Endodermal cell (in vitro differentiated cells): ENCODE measurements at regions not wholly inside any gene's neighbourhood (a gene's known extent, or its start where the extent isn't known, plus 50 kb on each side); places are given as distances from the start of the nearest gene placed in this dataset.
A peak's percentile ranks its signal among the peaks of the same experiment; 100 is the strongest.

Experiments used
- DNase-seq: peaks from one replicate; pipeline ENCODE4 v3.0.0-alpha.2; 2017
- H3K27ac ChIP-seq: 2 replicates; pipeline ENCODE4 v1.5.1; 2013; ENCODE audit warnings: mild to moderate bottlenecking, low read depth, low read length, moderate library complexity
- H3K27me3 ChIP-seq: 2 replicates; pipeline ENCODE4 v1.6.1; 2013; ENCODE audit warnings: mild to moderate bottlenecking, low read length, moderate library complexity; ENCODE audit not compliant: insufficient read depth, control insufficient read depth, poor library complexity, severe bottlenecking
- H3K36me3 ChIP-seq: 2 replicates; pipeline ENCODE4 v1.7.0; 2013; ENCODE audit warnings: mild to moderate bottlenecking, low read length, moderate library complexity; ENCODE audit not compliant: control insufficient read depth, insufficient read depth
- H3K4me1 ChIP-seq: one replicate; pipeline ENCODE4 v1.7.0; 2013; ENCODE audit warnings: low read length; ENCODE audit not compliant: control insufficient read depth, insufficient read depth
- H3K4me3 ChIP-seq: 2 replicates; pipeline ENCODE4 v1.5.1; 2013; ENCODE audit warnings: mild to moderate bottlenecking, low read length, moderate library complexity
- H3K9ac ChIP-seq: 2 replicates; pipeline ENCODE4 v1.6.1; 2013; ENCODE audit warnings: mild to moderate bottlenecking, low read length, moderate library complexity; ENCODE audit not compliant: poor library complexity, severe bottlenecking; ENCODE audit errors: extremely low read depth
- H3K9me3 ChIP-seq: 2 replicates; pipeline ENCODE4 v1.6.1; 2013; ENCODE audit warnings: mild to moderate bottlenecking, low read length, moderate library complexity; ENCODE audit not compliant: control insufficient read depth
- H3K27ac Mint-ChIP-seq: 2 replicates; pipeline ENCODE4 v1.8.0; 2020; ENCODE audit warnings: mixed read lengths
- H3K27me3 Mint-ChIP-seq: 2 replicates; pipeline ENCODE4 v1.8.0; 2021; ENCODE audit warnings: mild to moderate bottlenecking, mixed read lengths; ENCODE audit not compliant: insufficient read depth
- H3K36me3 Mint-ChIP-seq: 2 replicates; pipeline ENCODE4 v1.8.0; 2020; ENCODE audit warnings: low read depth, mixed read lengths
- H3K4me1 Mint-ChIP-seq: 2 replicates; pipeline ENCODE4 v1.8.0; 2020; ENCODE audit warnings: mixed read lengths
- H3K4me3 Mint-ChIP-seq: 2 replicates; pipeline ENCODE4 v1.8.0; 2020; ENCODE audit warnings: mild to moderate bottlenecking, moderate library complexity, mixed read lengths
- H3K9me3 Mint-ChIP-seq: 2 replicates; pipeline ENCODE4 v1.8.0; 2020; ENCODE audit warnings: mild to moderate bottlenecking, mixed read lengths
- CTCF ChIP-seq: fragments of 200-600 bp; sonication (generic); conservative IDR thresholded peaks from 2 replicates; pipeline ENCODE4 v1.5.0; 2021; ENCODE audit warnings: antibody characterized with exemption, mild to moderate bottlenecking
- WGBS, 2 experiments: methylation state at CpG; one replicate each; pipeline versions ENCODE4 v1.1.5 to v1.1.7; 2013; ENCODE audit warnings: missing lambda C conversion rate in 2 of 2, mixed read lengths in 1 of 2; ENCODE audit not compliant: insufficient coverage in 1 of 2, insufficient read length in 1 of 2; 5-methylcytosine and 5-hydroxymethylcytosine counted together

- no peaks in the 10 kb centered on the region for H3K27me3 Mint-ChIP-seq
- Histone ChIP-seq H3K27ac (no peak overlapping the region), H3K36me3 (no peaks in the 10 kb centered on the region), H3K9me3 (peaks cover 30% of the 10 kb centered on the region), H3K27me3 (no peaks in the 10 kb centered on the region), H3K4me3 (peak overlapping the region; percentile 47), H3K4me1 (no peaks in the 10 kb centered on the region), H3K9ac (no peak overlapping the region)
- peaks cover 21% of the 10 kb centered on the region for H3K9me3 Mint-ChIP-seq
- no peak overlapping the region for H3K27ac Mint-ChIP-seq
- peaks cover 16% of the 10 kb centered on the region for H3K36me3 Mint-ChIP-seq
- H3K4me3 Mint-ChIP-seq, result no peak overlapping the region
- DNase-seq, result no peak
- peaks cover 4% of the 10 kb centered on the region for H3K4me1 Mint-ChIP-seq
- 98 to 100% methylated on average over 1 to 3 of the region's 3 CpGs for WGBS, 2 experiments
- no peak for TF ChIP-seq CTCF
Measured at GRCh38 chr6:112920994-112921393, 573.9 kb downstream of the RFPL4B start.

- H3K4me1 ChIP-seq, result no peaks in the 10 kb centered on the region
- peak overlapping the region; percentile 81 for H3K27ac ChIP-seq
- 73 to 89% methylated on average over 2 of the region's 2 CpGs for WGBS, 2 experiments
- no peaks in the 10 kb centered on the region for H3K27me3 ChIP-seq
- Mint-ChIP-seq H3K9me3 (peaks cover 17% of the 10 kb centered on the region), H3K27ac (no peak overlapping the region), H3K27me3 (no peaks in the 10 kb centered on the region), H3K36me3 (peaks cover 16% of the 10 kb centered on the region), H3K4me1 (peaks cover 4% of the 10 kb centered on the region), H3K4me3 (no peak overlapping the region)
- DNase-seq, result no peak
- no peak overlapping the region for H3K4me3 ChIP-seq
- no peak for TF ChIP-seq CTCF
- H3K9ac ChIP-seq, result no peak overlapping the region
- no peaks in the 10 kb centered on the region for H3K36me3 ChIP-seq
- H3K9me3 ChIP-seq, result peaks cover 30% of the 10 kb centered on the region
Measured at GRCh38 chr6:112923940-112924587, 576.9 kb downstream of the RFPL4B start.

- H3K36me3 Mint-ChIP-seq, result peaks cover 16% of the 10 kb centered on the region
- TF ChIP-seq CTCF, result no peak
Measured at GRCh38 chr6:112925702-112926101, 578.6 kb downstream of the RFPL4B start.

More at GRCh38 chr6:112925702-112926101, 578.6 kb downstream of the RFPL4B start:
- H3K4me3 ChIP-seq, result no peak overlapping the region
- Mint-ChIP-seq H3K9me3 (peaks cover 17% of the 10 kb centered on the region), H3K27me3 (no peaks in the 10 kb centered on the region), H3K27ac (no peak overlapping the region), H3K4me3 (no peak overlapping the region), H3K4me1 (peaks cover 11% of the 10 kb centered on the region)
- H3K36me3 ChIP-seq, result no peaks in the 10 kb centered on the region
- peaks cover 27% of the 10 kb centered on the region for H3K9me3 ChIP-seq
- DNase-seq, result no peak
- H3K27me3 ChIP-seq, result no peaks in the 10 kb centered on the region
- H3K27ac ChIP-seq, result no peak overlapping the region
- no peaks in the 10 kb centered on the region for H3K4me1 ChIP-seq
- H3K9ac ChIP-seq, result no peak overlapping the region
